NCI-H345 (cell line): ENCODE measurements at regions not wholly inside any gene's neighbourhood (a gene's known extent, or its start where the extent isn't known, plus 50 kb on each side); places are given as distances from the start of the nearest gene placed in this dataset.

Experiments
- DNase-seq: peaks from one replicate; lab custom pipeline; 2025; lab: John Stamatoyannopoulos, UW

DNA sequence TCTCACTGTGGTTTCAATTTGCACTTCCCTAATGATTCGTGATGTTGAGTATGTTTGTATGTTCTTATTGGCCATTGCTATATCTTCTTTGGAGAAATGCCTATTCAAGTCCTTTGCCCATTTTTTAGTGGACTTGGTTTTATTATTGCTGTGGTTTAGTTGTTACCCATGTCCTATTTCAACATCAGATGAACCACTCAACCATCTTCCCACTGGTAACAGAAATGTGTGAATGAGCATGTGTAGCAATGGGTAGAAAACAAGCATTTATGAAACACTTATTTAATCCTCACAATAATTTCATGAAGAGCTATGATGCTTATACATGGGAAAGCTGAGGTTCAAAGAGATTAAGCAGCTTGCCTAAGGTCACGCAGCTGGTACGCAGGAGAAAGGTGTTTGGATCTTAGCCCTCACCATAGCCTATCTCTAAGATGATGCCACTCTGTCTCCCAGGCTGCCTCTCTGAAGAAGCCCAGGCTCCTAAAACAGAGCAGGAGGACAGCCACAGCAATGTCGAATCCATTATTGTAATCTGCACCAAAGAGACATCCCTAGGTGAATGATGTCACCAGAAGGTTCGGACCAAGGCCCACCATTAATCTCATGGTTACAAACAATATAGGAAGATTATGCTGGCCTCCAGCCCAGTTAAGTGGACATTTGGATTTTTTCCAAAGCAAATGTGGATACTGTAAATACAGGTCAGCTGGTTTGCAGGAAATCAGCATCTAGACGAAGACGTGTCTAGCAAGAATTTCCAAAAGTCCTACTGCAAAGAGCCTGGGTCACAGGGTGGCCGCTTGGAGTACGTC lies 447.6 kb upstream of the ZMIZ1 start:
- DNase-seq: peak; percentile 64

DNA sequence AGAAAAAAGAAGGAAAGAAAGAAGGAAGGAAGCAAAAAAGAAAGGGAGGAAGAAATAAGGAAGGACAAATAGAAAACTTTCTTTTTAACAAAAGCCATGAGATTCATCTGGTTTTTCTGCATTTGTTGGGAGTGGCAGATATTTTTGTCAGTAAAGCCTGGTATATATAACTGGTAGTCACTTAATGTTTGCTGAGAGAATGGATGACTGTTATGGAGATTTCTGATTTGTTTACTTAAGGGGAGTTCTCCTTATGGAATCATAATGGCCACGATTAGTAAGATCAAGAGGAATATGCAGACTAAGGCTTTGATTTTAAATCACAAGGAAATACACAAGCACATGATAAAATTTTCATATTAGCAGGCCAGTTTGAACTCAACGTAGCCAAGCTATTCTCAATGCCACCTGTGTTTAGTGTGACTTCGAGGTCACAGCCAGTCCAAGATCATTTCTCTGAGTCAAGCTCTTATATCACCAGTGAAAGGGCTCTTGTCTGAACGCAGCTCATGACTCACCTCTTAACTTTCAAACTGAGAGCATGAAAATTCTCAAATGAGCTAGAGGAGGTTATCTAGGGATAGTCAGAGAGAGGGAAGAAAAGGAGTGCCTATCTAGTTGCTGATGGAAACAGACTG lies 445.1 kb upstream of the ZMIZ1 start:
- peak; percentile 16 for DNase-seq

DNA sequence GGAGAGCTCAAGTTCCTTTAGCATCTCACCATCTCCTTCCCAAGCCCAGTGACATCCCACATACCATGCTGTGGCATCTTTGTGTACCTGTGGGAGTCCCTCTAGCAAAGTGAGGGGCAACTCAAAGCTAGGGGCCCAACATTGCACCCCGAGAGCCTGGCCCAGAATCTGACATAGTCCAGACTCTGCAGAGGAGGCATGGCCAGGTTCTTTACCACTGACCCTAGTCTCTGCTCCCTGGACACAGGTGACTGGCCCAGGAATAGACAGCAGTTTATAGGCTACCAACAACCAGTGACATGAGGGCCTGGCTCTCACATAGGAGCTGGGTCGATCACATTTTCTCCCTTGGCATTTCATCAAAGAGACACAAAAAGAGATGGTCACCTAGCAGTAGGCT lies 444.0 kb upstream of the ZMIZ1 start:
- DNase-seq: no peak

DNA sequence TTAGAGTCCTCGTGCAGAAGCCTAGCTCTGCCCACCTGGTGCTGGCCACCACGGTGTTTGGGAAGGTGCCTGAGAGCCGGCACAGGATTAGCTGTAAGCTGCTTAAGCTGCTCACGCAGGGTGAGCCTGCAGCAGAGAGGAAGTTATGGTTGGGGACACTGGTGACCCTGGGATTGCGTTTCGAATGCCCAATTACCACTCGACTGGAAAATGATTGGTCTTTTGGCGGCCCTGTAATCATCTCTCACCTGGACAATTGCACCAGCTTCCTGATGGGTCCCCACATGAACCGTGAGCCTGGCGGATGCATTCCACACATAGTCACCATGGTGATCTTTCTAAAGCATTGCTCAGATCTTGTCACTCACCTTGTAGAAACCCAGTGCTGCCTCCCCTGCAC lies 442.3 kb upstream of the ZMIZ1 start:
- DNase-seq: no peak

DNA sequence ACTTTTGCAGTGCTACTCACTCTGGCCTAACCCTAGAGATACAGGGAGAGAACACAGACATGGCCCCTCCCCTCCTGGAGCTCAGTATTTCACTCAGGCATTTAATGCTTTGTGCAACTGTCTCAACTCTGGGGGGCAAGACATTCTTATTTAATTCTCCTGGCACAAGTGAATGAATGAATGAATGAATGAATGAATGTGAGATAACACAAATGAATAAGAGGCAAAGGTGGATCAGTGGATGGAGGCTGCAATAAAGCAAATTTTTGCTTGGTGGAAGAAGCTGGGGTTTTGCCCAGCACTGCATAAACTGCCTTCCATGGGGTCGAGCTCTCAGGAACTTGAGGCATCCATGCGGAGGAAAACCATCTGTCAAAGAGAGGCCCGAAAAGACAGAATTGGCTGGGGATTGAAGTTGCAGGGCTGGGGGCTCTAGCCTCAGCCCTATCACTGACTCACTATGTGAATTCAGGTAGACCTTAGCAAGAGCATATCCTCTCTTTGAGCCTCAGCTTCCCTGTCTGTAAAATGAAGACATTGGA lies 441.4 kb upstream of the ZMIZ1 start:
- DNase-seq: no peak

DNA sequence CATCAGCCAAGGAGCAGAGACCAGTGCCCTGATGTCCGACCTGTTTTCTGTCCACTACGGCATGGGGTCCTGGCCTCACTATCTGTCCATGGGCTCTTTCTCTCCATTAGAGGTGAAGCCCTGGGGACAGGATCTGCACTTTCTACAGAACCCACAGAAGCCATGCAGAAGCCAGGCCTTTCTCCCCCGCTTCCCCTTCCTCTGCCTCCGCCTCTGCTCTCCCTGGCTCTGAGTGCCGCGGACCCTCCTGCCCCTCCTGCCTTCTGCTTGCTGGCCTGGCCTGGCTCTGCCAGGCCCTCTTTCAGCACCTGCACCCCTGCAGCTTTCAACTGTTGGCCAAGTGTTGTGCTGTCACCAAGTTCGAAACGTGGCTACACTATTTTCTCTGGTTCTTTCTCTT lies 439.8 kb upstream of the ZMIZ1 start:
- no peak for DNase-seq

DNA sequence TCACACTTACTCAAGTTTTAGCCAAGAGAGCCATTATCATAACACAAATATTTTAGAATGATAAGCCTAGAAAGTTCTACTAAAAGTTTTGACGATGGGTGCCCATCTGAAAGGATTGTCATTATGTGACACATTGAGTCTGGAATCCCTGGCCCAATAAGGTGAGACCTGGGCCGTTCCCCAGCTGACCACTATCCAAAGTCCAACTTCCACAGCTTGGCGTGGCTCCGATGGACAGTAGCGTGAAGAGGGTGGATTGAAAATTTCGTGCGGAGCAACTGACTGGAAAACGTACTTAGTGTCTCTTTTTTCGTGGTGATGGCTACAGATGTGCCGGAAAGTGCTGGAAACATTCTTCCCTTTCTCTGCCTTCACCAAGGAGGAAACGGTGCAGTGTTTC lies 439.0 kb upstream of the ZMIZ1 start:
- no peak for DNase-seq

DNA sequence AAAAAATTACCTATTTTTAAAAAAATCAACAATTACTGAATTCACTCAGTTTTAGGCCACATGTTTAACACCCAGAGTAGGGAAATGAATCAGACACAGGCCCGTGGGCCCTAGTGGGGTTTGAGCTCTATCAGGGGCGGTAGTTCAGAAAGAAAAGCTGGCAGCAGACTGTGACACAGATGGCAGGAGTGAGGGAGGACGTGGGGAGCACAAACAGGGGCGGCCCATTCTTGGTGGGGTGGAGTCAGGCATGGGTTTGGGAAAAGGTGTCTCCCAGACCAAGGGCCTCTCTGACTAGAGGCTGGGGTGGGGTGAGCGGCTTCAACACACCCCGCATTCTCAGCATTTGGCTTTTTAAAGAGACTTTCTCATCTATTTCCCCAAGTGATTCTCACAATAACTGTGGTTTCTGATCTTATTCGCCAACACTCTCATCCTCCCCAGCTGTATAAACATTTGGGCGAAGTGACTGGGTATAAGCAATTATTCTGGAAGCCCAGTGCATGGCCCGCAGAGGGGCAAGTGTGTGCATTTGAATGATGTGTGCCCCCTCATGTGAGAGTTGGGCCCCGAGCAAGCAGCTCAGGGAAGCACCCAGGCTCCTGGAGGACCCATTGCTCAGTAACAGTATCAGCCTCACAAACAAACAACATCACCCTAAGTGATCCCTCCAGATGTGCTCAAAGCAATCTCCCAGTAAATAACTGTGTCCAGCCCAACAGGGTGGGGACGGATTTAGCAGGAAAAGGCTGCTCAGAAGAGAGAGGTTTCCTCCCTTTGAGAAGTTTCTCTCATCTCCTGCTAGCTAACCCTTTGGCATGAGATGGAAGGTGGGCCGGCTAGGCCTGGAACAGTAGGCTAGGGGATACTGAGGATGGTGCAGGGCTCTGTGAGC lies 437.6 kb upstream of the ZMIZ1 start:
- DNase-seq: no peak

DNA sequence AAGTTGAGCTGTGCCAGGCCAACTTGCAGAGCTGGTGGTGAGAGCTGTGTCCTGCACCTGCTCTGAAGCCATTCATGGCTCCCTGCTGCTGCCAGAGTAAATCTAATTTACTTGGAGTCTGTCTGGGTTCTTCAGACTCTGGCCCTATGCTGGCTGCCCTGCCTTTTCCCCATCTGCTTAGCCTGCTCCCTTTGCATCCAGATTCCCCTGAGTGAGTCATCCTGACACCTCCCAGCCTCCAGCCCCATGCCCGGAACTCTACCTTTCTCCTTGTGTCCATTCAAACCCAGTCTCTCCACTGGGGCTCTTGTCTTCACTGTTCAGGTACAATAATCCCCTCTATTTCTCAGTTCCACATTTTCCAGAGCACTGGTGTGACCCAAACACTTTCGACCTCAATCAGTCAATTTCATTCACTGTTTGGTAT lies 434.4 kb upstream of the ZMIZ1 start:
- no peak for DNase-seq

DNA sequence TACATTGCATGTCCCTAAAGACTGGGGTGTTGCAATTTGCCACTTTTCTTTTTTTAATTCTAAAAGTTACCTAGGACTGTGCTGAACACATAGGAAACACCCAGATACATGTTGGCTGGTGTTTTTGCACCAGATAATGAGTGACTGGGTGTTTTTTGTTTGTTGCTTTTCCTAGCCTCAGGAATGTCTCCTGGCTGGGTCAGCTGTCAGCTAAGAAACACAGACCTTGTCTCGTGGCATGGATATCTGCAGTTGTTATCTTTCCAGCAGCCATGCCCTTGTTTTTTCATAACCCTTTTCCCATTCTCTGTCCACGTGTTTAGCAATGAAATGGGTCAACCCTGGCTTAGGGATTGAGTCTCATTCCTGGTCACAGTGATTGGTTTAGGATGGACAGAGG lies 433.9 kb upstream of the ZMIZ1 start:
- no peak for DNase-seq

DNA sequence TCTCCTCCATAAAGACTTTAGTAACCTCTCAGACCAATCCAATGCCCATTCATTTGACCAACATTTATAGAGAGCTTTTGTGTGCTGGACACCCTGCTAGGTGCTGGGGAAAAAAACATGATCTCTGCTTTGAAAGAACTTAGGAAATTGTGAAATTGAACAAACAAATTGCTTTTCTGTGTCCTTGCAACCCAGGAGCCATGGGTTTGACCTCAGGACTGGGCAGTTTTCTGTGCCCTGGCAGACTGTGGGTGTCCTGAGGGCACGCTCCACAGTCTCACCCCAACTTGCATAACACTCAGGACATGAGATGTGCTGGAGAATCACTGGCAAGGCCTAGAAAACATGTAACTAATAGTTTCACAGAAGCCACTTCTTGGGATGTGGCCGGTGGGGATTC lies 429.1 kb upstream of the ZMIZ1 start:
- no peak for DNase-seq

DNA sequence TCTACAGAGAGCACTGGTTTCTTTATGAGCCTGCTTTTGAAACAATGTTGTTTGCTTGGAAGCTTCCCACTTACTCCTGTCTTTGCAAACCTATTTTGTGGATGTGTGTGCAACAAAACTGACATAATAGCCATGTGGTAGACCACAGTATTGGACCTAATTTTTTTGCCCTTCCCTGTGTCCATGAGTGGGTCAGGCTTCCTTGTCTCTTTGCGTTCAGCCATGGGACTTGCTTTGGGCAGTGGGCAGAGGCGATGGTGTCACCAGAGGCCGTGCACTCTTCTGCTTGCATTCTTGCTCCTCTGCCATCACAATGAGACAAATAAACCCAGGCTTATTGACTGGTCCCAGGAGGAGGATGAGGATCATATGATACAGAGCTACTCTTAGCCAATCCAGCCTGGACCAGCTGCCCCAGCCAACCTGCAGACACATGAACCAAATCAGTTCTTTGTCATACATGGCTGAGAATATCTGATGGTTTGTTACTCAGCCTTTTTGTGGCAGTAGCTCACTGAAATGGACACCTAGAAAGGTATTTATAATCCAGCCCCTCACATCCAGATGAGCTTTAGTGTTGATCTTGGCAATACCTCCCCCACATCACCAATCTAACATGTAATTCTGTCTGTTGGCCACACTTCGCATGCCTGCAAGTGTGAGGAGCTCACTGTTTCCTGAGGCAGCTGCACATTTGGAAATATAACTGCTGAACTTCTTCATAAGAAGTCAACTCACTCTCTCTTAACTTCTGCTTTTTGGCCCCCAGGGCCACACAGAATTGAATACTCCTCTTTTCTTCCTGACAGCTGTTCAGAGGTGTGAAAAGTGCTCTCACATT lies 427.8 kb upstream of the ZMIZ1 start:
- DNase-seq: no peak

DNA sequence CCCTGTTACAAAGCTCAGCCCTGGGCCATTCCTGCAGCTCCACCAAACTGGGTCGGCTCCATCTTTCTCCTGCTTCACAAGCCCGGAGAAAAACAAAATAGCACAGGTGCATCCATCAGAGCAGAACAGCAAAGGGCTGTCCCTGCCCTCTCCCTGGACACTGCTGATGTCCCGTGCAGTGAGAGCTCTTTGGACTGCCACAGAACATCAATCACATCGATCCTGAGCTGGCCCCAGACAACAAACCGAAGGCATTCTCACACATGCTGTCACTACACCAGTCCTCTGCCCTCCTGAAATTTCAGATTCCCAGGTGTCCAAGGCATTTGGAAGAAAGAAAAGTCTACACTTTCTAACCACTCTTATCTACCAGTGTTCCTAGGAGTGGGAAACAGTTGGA lies 427.1 kb upstream of the ZMIZ1 start:
- no peak for DNase-seq

DNA sequence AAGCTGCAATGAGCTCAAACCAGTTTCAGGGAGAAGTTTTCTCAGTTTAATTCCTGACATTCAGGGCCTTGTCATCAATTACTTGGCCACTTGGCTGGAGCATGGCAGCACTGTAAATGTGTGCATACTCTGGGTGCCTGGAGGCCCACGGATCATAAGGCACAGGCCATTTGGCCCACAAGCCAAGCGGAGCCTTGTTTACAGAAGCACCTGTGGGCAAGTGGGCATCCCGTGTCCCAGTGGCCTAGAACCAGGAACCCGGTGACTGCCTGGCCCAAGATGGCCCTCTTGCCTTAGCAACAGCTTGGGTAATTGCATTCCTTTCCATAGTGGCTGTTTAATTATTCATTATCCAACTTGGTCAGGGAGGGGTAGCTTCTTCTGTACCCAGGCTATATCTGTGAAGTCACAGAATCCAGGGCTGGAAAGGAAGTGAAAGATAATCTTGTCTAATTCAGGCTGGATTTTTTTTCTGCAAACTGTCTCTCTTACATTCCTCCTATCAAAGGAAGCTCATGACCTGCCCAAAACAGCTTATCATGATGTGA lies 426.4 kb upstream of the ZMIZ1 start:
- no peak for DNase-seq

DNA sequence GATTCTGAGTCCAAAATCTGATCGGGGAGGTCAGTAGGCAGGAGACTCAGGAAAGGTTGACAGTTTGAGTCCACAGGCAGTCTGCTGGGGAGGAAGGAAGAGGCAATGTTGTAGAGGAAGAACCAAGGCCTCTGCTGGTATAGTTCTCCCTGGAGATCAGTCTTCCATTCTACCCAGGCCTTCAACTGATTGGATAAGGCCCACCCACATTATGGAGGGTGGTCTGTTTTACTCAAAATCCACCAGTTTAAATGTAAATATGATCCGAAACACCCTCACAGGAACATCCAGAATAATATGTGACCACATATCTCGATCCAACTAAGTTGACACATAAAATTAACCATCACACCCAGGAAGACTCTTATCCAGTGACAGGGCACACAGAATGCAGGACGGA lies 425.3 kb upstream of the ZMIZ1 start:
- no peak for DNase-seq

DNA sequence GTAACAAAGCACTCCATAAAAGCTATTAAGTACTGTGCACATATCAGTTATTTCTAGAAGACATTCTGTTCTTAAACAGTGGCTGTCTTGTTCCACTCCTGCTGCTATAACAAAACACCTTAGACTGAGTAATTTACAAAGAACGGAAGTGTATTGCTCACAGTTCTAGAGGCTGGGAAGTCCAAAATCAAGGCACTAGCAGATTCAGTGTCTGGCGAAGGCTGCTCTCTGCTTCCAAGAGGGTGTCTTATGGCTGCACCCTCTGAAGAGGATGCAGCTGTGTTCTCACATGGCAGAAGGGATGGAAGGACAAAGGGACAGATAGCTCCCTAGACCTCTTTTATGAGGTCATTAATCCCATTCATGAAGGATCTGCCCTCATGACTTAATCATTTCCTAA lies 424.2 kb upstream of the ZMIZ1 start:
- no peak for DNase-seq

DNA sequence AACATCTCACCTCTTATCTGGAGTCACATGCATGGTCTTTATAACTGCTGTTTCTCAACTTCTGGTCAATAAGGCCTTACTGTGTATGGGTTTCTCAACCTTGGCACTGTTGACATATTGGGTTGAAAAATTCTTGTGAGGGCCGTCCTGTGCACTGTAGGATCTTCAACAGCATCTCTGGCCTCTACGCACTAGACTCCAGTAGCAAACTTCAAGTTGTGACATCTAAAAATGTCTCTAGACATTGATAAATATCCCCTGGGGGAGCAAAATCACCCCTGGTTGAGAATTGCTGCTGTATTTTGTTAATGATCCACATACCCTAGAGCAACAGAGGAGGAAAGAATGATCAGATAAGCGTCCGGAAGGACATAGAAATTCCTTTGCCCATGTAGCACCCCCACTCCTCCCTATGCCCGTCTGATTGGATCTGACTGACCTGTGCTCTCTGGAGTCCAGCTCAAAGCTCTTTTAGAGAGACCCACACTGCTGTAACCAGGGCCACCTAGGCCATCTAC lies 423.5 kb upstream of the ZMIZ1 start:
- no peak for DNase-seq

DNA sequence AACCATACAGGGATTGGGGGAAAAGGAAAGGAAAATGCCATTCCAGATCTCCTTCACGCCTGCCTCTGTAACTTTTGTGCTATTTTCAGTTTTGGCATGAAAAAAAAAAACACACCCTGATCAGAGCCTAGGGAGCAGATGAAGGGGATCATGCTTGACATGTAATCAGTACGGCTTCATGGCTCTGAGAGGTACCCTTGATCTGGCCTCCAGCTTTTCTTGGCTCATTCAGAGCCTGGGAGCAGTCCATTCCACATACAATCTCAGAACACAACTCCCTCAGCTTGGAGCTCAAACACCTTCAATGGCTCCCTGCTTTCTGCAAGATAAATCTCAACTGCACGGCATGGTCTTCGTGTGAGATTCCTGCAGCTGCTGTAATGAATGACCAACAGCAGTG lies 422.8 kb upstream of the ZMIZ1 start:
- no peak for DNase-seq

DNA sequence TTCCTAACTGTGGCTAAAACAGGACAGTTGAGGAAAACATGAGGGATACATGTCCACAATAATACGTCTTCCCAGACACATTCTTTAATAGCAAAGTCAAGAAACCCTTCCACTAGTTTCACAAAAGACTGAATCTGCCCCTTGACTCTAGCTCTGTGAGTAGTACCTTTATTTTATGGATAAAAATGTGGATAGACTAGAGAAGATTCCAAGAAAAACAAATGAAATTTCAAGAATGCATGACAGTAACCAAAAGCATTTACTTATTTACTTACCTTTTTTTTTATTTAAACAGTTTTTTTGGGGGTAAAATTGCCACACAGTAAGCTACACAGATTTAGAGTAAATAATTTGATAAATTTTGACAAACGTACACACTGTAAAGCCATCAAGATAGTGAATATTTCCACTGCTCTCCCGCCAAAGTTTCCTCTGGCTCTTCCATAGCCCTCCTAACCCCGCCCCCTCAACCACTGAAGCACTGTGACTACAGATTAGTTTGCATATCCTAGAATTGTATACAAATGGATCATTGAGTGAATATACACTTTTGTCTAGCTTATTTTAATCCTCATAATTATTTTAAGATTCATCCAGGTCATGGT lies 420.4 kb upstream of the ZMIZ1 start:
- no peak for DNase-seq

DNA sequence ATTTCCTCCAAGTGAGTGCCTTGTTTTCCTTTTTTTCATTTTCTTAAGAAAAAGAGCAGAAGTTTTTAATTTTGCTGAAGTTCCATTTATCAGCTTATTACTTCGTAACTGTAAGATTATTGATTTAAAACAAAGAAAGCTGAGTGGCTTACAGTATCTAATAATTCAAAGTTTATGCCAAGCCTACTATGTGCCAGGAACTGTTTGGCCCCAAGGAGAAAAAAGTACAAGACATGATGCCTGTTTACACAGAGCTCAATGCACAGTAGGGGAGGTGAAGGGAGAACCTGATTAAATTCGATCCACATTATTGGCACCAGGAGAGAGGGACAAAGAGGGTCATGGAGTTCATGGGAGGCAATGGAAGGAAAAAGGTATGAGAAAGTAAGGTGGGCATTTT lies 419.3 kb upstream of the ZMIZ1 start:
- DNase-seq: no peak

DNA sequence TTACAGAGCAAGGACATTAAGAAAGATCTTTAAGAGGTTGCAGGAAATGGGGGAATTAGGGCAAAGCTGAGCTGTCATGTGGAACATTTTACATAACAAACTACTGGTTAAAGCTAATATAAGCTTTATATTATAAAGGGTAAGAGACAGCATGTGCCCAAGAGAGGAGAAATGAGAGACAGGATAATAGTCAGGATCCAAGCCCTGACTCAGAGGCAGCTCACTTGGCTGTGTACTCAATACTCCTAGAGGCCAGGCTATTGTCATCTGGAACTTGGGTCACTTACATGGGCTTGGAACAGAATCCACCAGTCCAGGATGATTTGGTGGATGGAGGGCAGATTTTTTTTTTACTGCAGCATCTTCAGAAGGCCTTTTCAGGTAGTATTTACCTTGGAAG lies 418.6 kb upstream of the ZMIZ1 start:
- no peak for DNase-seq
